NCI-H69 (cell line): ENCODE measurements at regions not wholly inside any gene's neighbourhood (a gene's known extent, or its start where the extent isn't known, plus 50 kb on each side); places are given as distances from the start of the nearest gene placed in this dataset.
A peak's percentile ranks its signal among the peaks of the same experiment; 100 is the strongest.

Experiments
- DNase-seq: peaks from one replicate; lab custom pipeline; 2025; lab: John Stamatoyannopoulos, UW

GRCh38 chr11:128039140-128040021 is 548.0 kb downstream of the ETS1 start:
- DNase-seq: peak; percentile 55

DNA sequence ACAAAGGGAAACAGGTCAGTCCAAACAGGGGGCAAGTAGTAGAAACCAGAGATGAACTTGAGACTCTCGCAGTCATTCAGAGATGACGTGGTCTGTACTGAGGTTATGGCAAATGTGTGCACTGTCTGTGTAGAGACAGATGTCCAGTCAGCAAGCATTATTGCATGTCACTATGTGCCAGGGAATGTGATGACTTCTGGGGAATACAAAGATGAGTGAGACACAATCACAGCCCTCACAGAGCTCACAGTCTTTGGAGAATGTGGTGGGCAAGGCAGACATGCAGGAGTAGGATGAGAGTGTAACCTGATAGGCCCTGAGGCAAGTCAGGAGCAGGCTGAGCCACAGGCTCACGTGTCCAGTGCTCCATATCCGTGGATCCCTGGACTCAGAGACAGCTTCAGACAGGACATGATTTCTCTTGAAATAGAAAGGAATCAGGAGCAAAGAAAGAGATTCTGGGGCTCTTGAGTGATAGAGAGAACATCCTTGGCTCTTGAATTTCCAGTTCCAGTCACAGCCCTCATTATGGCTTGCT is 550.7 kb downstream of the ETS1 start:
- no peak for DNase-seq

GRCh38 chr11:128036006-128036405 is 551.4 kb downstream of the ETS1 start:
- DNase-seq: no peak

GRCh38 chr11:128031538-128032134 is 555.7 kb downstream of the ETS1 start:
- peak; percentile 79 for DNase-seq

- peak; percentile 46 for DNase-seq
Measured at GRCh38 chr11:128029219-128029722, 558.1 kb downstream of the ETS1 start.

- no peak for DNase-seq
Measured at GRCh38 chr11:128026596-128026995, 560.8 kb downstream of the ETS1 start.

DNA sequence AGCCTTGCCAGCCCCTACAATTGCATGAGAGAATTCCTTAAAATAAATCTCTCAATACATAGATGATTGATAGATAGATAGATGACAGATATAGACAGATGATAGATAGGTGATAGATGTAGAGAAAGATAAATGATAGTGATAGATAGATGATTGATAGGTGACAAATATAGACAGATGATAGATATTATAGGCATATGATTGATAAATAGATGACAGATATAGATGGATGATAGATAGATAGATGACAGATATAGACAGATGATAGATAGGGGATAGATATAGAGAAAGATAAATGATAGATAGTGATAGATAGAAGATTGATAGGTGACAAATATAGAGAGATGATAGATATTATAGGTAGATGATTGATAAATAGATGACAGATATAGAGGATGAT is 564.6 kb downstream of the ETS1 start:
- no peak for DNase-seq

DNA sequence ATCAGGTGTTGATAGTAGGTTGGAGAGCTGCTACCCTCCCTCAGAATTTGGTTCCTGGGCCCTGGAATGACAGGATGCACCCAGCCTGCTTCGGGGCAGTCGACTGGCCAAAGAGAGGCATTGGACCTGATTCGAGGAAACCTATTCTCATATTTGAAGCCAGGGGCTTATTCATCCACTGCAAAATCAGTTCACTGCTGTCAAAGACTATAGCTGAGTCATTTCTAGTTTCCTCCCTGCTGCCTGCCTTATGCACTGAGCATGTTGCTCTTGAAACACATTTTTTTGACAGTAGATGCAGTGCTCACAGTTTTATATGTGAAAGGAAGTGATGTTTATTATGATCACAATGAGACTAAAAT is 565.4 kb downstream of the ETS1 start:
- no peak for DNase-seq

DNA sequence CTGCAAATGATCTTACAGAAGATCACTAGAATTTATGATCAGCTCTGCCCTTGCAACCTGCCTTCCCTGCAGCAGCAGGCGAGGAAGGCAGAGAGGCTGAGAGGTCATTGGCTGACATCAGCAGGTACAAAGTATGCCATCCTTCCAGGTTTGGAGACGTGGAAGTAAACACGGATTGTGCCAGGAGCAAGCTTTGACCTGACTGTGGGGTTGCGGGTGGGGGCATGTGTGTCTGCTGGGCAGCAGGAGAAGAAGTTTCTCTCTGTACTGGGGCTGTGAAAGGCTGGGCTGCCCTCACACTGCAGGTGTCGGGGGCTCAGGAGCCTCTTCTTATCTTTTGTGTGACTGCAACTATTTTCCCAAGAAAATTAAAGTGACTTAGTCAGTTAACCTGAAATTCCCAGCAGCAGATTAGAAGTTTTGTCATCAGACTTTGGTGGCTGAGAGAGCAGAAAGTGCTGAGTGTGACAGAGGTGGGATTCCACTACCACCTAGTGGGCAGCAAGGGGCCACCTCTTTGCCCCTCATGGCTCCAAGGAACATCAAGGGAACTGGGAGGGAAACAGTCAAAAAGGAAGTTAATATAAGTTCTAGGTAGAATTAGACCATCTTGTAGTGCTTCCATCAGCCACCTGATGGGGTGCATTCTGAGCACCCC is 565.9 kb downstream of the ETS1 start:
- DNase-seq: peak; percentile 53

DNA sequence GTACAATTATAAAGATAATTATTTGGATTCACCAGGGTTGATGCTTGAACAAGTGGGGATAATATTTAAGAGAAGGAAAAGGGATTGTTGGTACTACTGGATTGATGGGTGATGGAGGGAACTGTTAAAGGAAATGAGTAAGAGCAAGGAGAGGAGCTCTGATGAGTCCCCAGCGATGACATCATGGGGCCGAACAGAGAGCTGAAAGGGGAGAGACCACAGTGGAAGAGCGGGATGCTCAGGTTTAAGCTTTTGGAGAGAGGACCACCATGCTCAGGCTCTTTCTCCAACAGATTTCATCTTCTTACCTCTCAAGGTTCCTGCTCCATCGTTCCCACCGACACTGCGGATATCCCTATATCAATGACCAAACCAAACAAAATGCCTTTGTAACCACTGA is 568.7 kb downstream of the ETS1 start:
- DNase-seq: no peak

- no peak for DNase-seq
Measured at GRCh38 chr11:128005562-128005961, 581.8 kb downstream of the ETS1 start.

DNA sequence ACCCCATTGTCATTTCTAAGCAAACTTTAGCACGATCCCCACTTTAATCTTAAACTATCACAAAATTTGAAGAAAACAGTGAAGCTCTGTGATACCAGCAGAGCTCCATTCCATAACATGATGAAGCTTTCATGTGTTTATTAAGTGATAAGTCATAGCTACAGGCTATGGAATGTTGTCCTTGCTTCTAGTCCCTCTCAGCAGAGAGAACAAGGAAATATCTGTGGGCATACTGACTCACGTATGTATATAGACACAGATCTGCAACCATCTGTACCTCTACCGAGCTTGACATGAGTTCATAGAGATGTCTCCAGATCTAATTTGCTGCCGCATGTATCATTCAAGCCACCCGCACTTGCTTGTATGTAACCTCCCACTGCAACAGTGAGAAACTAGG is 588.9 kb downstream of the ETS1 start:
- no peak for DNase-seq

GRCh38 chr11:127997594-127997993 is 589.8 kb downstream of the ETS1 start:
- peak; percentile 66 for DNase-seq

DNA sequence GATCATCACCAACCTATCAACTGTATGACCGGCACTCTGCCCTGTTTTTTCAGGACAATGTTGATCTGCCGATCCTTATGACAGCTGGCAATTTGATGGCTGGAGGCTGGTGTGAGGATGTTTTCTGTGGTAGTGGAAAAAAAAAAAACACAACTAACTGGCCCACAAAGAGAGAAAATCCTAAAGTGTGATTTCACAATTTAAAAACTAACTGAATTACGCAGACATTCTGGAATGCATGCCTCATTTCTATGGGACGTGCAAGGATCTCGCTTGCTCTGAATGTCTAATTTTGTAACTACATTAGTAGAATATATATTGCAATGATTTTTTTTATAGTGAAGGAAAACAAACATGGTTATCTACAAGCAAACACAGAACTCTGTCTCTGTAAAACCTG is 590.5 kb downstream of the ETS1 start:
- no peak for DNase-seq

DNA sequence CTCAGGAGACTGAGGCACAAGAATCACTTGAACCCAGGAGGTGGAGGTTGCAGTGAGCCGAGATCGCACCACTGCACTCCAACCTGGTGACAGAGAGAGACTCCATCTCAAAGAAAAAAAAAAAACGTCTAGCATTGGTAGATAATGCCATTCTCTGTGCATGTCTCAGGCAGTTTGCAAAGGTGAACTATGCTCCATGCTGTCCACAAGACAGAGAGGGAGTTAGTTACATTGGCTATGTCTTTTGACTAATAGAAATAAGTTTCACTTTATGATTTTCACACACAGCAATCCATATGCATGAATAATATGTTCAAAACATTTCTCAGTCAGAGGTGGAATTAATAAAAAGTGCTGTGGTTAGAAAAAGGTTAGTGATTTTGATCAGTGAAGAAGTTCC is 591.4 kb downstream of the ETS1 start:
- DNase-seq: no peak

DNA sequence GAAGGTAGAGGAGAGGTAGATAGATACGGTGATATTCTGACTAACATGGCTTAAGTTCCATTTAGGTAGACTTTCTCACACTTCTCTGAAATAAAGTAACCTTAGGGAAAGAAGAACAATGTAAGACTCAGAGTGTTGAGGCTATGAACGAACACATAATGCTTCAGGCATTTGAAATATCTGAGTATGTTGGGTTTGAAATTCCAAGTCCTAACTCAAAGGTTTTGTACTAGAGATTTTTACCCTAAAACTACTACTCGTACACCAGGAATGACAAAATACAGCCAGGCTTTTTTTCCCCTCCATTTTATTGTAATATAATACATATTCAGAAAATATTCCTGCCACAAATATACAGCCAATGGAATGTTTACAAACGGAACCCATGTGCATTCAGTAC is 592.6 kb downstream of the ETS1 start:
- no peak for DNase-seq

- DNase-seq: no peak
Measured at GRCh38 chr11:127993788-127994187, 593.6 kb downstream of the ETS1 start.

DNA sequence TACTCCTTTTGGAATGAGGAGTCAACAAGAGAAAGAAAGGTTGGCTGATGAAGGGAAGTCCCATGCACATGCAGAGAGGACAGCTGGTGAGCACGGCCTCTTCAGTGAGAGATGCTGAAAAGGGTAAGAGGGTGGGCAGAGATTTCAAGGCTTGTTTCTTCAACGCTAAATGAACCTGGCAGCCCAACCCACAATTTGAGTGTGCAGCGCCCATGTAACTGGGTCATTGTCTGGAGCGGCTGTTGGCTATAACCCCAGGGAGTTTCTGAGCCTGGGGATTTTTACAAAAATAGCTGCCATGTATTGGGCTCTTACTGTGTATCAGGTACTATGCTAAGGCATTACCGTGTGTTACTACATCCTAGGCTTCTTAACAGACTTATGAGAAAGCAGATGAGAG is 594.1 kb downstream of the ETS1 start:
- no peak for DNase-seq

DNA sequence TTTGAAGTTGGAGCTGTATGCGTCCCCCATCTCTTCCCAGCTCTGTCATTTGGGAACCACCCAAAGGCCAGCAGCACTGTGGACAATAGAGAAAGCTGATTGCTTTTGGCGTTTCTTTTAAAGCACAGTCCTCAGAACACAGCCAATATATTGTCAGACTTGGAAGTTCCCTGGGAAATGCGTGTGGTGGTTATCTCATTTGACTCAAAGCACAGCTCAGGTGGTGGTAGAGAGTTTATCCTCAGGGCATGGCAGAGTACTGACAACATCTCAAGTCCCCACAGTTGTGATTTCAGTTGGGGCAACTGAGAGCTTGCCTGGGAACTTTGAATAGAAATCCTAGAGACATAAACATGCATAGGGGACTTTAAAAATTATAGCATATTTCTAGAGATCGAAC is 601.3 kb downstream of the ETS1 start:
- no peak for DNase-seq

DNA sequence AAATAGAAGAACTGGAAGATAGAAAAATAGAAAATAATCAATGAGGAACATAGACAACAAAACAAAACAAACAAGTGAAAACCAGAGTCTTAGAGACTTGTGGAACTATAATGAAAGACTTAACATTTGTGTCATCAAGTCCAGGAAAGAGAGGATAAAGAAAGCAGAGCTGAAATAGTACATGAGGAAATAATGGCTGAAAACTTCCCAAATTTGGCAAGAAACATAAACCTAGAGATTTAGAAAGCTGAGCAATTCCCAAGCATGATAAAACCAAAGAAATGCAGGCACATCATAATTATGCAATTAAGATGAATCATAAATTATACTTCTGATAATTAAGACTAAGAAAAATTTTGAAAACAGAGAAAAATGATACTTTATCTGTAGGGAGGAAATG is 614.5 kb downstream of the ETS1 start:
- no peak for DNase-seq

GRCh38 chr11:127971448-127971847 is 615.9 kb downstream of the ETS1 start:
- DNase-seq: no peak

- no peak for DNase-seq
Measured at GRCh38 chr11:127966821-127967220, 620.5 kb downstream of the ETS1 start.
